ENCODE measurements at regions not wholly inside any gene's neighbourhood (a gene's known extent, or its start where the extent isn't known, plus 50 kb on each side); places are given as distances from the start of the nearest gene placed in this dataset.
A peak's percentile ranks its signal among the peaks of the same experiment; 100 is the strongest.

DNA sequence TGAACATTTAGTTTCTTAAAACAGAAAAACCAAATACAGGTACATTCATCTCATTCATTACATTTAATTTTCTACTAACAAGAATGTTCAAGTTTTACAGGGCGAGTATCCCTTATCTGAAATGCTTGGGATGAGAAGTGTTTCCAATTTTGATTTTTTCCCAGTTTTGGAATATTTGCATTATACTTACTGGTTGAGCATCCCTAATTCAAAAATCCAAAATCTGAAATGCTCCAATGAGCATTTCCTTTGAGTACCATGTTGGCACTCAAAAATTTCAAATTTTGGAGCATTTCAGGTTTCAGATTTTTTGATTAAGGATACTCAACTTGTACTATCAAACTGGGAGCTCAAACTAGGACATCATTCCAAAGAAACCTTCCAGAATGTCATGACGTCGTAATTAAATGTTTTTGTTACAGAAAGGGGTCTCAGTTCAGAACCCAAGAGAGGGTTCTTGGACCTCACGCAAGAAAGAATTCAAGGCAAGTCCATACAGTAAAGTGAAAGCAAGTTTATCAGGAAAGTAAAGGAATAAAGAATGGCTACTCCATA lies 90.8 kb upstream of the PIK3CG start:
- Mint-ChIP-seq H3K36me3 (peaks cover 0 to 9% (median 0%) of the 10 kb centered on the region in 3 donors), H3K4me3 (no peak overlapping the region), H3K4me1 (no peaks in the 10 kb centered on the region), H3K27ac (no peak overlapping the region), H3K27me3 (ENCODE audit: low read depth in 3 of 3) (peaks cover 2 to 8% (median 7%) of the 10 kb centered on the region in 3 donors), H3K9me3 (no peaks in the 10 kb centered on the region)
- no peak for DNase-seq

DNA sequence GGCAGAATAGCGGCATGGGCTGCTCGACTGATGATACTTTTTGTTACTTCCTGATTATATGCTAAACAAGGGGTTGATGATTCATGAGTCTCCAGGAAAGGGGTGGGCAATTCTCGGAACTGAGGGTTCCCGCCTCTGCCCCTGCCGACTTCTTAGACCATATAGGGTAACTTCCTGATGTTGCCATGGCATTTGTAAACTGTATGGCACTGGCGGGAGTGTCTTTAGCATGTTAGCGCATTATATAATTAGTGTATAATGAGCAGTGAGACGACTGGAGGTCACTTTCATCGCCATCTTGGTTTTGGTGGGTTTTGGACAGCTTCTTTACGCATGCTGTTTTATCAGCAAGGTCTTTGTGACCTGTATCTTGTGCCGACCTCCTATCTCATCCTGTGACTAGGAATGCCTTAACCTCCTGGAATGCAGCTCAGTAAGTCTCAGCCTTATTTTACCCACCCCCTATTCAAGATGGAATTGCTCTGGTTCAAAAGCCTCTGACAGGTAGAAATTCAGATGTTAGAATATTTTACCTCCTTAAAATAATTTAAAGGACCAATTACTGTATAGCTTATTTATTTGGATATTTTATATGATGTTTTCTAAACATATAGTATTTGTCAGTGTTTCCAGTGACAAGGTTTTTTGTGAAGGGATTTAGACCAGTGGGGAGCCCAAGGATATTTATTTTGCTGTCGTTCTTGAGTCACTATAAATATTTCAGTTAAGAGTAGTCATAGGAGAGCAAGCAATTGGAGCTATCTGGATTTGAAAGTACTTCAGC lies 90.1 kb upstream of the PIK3CG start:
- peaks cover 2 to 8% (median 7%) of the 10 kb centered on the region in 3 donors for H3K27me3 Mint-ChIP-seq (ENCODE audit: low read depth in 3 of 3)
- no peaks in the 10 kb centered on the region for H3K4me1 Mint-ChIP-seq
- peaks cover 0 to 9% (median 0%) of the 10 kb centered on the region in 3 donors for H3K36me3 Mint-ChIP-seq
- H3K4me3 Mint-ChIP-seq: no peak overlapping the region
- DNase-seq: no peak
- H3K9me3 Mint-ChIP-seq: no peaks in the 10 kb centered on the region
- H3K27ac Mint-ChIP-seq: no peak overlapping the region

DNA sequence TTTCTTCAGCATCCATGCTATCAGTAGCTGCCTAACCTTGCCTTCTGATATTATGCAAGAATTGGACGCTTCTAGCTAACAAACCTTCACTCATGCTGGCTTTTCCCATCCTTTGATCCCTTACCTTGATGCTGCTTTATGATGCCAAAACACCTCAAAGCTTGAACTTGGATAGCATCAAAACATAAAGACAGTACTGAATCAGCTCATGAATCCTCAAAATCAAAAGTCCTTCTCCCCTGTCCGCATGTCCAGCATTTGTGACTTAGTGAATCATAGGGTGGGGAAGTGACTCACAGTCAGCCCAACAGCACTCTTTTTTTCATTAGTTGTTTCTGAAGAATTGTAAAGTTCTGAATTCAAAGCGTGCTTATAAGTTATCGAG lies 89.5 kb upstream of the PIK3CG start:
- Mint-ChIP-seq H3K4me1 (no peaks in the 10 kb centered on the region), H3K27ac (no peak overlapping the region), H3K4me3 (no peak overlapping the region), H3K9me3 (no peaks in the 10 kb centered on the region), H3K36me3 (peaks cover 0 to 9% (median 0%) of the 10 kb centered on the region in 3 donors), H3K27me3 (ENCODE audit: low read depth in 3 of 3) (peaks cover 2 to 8% (median 7%) of the 10 kb centered on the region in 3 donors)
- no peak for DNase-seq

DNA sequence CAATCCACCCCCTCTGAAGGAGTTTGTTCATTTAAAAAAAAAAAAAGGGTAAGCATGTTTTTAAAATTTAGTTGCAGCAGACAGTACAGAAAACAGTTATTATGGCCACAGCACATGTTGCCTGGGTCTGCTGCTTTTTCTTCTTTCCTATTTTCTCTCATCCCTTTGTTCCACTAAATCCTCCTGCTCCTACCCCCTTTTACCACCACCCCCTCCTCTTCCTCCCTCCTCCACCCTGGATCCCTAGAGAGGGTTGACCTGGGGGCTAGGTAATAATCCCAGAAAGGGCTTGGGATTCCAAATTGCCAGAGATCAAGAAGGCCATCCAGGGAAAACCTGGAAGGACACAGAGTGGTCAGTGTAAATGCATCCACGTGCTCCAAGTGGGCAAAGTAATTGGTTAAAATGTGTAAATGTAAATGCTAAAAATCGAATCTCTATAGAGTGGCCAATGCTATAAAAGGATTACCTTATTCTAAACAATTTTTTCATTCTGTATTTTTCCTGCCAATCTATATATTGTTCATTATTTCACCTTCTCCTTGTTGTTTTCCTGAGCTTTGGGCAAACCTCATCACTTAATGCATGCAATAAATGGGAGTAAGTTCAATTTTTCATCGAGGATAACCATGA lies 89.0 kb upstream of the PIK3CG start:
- no peak overlapping the region for H3K27ac Mint-ChIP-seq
- no peaks in the 10 kb centered on the region for H3K4me1 Mint-ChIP-seq
- no peak overlapping the region for H3K4me3 Mint-ChIP-seq
- H3K27me3 Mint-ChIP-seq (ENCODE audit: low read depth in 3 of 3): peaks cover 2 to 8% (median 7%) of the 10 kb centered on the region in 3 donors
- no peak for DNase-seq
- peaks cover 0 to 9% (median 0%) of the 10 kb centered on the region in 3 donors for H3K36me3 Mint-ChIP-seq
- H3K9me3 Mint-ChIP-seq: no peaks in the 10 kb centered on the region

DNA sequence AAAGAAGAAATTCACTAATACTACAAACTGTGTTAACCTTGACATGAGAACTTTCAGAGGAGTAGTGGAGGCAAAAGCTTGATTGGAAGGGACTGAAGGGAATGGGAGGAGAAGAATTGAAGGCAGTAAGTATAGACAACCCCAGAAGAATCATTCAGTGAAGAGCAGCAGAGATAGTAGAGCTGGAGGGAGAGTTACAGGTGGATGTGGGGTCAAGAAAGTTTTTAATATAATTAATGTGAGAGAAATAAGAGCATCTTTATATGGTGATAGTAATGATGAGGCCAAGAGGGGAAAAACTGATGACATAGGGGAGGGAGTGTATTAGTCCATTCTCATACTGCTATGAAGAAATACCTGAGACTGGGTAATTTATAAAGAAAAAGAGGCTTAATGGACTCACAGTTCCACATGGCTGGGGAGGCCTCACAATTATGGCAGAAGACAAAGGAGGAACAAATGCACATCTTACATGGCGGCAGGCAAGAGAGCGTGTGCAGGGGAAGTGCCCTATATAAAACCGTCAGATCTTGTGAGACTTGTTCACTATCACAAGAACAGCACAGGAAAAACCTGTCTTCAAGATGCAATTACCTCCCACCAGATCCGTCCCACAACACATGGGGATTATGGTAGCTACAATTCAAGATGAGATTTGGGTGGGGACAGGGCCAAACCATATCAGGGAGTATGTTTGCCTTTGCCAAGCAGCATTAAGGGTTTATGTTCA lies 88.3 kb upstream of the PIK3CG start:
- Mint-ChIP-seq H3K9me3 (no peaks in the 10 kb centered on the region), H3K36me3 (peaks cover 0 to 9% (median 0%) of the 10 kb centered on the region in 3 donors), H3K4me1 (no peaks in the 10 kb centered on the region), H3K27me3 (ENCODE audit: low read depth in 3 of 3) (peaks cover 2 to 8% (median 7%) of the 10 kb centered on the region in 3 donors), H3K4me3 (no peak overlapping the region), H3K27ac (no peak overlapping the region)
- DNase-seq: no peak

DNA sequence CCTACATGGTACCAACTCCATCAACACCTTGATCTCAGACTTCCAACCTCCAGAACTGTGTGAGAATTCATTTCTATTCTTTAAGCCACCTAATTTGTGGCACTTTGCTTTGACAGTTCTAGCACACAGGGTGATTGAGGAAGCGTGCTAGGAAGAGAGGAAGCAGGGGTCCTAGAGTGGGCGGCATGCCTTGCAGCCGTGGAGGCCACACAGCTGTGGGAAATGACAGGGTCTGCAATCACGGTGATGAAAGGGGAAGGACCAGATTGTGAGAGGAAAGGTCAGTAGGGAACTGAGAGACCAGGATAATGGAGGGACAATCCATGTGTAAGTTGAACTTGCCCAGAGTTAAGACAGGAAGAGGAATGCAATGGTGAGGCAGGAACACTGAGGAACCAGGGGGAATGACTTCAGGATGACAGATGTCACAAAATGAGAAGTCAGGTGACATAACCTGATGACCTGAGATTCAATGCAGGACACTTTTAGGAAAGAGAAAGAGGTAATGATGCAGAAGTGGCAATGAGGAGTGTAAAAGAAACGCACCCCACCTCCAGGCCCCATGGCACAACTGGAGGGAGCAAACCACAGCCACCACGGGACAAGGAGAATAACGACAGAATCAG lies 87.3 kb upstream of the PIK3CG start:
- Mint-ChIP-seq H3K9me3 (no peaks in the 10 kb centered on the region), H3K27me3 (ENCODE audit: low read depth in 3 of 3) (peaks cover 0 to 8% (median 7%) of the 10 kb centered on the region in 3 donors), H3K27ac (no peak overlapping the region), H3K4me1 (no peaks in the 10 kb centered on the region), H3K36me3 (peaks cover 0 to 9% (median 0%) of the 10 kb centered on the region in 3 donors), H3K4me3 (no peak overlapping the region)
- no peak for DNase-seq

DNA sequence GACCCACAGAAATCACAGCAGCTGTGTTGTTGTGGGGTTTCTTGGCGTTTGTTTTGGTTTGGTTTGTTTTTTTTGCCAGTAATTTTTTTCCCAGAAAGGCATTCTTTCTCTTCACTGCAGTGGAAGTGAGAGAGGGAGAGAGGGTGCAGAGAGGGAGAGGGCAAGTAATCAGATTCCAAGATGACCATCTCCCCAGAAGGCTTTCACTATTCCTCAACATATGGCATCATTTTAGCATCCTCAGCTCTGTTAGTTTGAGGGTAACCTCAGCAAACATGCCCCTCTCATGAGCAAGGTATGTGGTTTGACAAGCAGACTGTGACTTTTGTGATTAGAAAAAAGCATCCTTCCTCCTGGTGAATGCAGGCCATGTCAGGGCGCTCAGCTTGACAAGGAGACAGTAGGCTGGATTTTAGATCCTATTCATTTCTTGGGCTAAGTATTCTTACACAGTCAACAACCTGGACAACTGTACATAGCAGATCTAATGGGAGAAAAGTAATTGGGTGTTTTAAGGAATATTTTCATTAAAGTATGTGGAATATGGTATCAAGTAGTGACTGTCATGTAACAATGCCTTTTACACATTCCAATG lies 86.3 kb upstream of the PIK3CG start:
- H3K4me3 Mint-ChIP-seq: no peak overlapping the region
- H3K27me3 Mint-ChIP-seq (ENCODE audit: low read depth in 3 of 3): peaks cover 0 to 8% (median 7%) of the 10 kb centered on the region in 3 donors
- H3K27ac Mint-ChIP-seq: no peak overlapping the region
- H3K4me1 Mint-ChIP-seq: no peaks in the 10 kb centered on the region
- peaks cover 0 to 9% (median 0%) of the 10 kb centered on the region in 3 donors for H3K36me3 Mint-ChIP-seq
- DNase-seq: no peak
- no peaks in the 10 kb centered on the region for H3K9me3 Mint-ChIP-seq

DNA sequence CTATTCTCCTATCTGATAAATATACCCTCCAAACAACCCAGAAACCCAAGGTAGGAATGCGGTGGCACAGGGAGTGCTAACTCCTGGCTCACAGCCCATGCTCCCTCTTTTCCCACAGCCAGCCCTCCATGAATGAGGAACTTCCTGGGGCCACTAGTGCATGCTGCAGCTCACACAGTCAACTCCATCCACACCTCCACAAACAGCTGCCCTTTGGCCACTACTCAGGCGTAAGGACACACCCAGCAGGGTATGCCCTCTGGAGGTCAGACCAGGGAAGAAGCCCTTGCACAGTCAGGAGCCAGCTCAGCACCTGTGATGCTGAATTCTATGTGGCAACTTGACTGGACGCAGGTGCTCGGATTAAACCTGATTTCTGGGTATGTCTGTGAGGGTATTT lies 85.2 kb upstream of the PIK3CG start:
- H3K4me3 Mint-ChIP-seq: no peak overlapping the region
- no peaks in the 10 kb centered on the region for H3K9me3 Mint-ChIP-seq
- no peak for DNase-seq
- H3K4me1 Mint-ChIP-seq: no peaks in the 10 kb centered on the region
- H3K36me3 Mint-ChIP-seq: peaks cover 0 to 9% (median 0%) of the 10 kb centered on the region in 3 donors
- H3K27ac Mint-ChIP-seq: no peak overlapping the region
- peaks cover 0 to 9% (median 7%) of the 10 kb centered on the region in 3 donors for H3K27me3 Mint-ChIP-seq (ENCODE audit: low read depth in 3 of 3)

DNA sequence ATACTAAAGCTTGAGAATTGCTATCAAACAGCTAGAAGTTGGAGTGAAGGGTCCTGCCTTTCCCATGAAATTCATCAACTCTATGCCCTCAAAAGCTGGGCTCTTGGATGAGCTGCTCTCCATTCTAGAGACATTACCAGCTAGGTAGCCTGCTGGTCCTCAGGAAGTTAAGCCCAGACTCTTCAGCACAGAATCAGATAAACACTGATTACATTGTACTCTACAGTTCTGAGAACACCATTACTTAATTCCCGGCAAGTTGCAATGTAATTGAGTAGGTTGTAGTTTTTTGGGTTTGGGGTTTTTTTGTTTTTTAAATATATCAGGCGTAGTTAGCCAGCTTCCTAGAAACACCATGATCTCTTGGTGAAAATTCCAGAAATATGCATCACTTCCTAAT lies 84.1 kb upstream of the PIK3CG start:
- H3K27ac Mint-ChIP-seq: no peak overlapping the region
- H3K4me3 Mint-ChIP-seq: no peak overlapping the region

DNA sequence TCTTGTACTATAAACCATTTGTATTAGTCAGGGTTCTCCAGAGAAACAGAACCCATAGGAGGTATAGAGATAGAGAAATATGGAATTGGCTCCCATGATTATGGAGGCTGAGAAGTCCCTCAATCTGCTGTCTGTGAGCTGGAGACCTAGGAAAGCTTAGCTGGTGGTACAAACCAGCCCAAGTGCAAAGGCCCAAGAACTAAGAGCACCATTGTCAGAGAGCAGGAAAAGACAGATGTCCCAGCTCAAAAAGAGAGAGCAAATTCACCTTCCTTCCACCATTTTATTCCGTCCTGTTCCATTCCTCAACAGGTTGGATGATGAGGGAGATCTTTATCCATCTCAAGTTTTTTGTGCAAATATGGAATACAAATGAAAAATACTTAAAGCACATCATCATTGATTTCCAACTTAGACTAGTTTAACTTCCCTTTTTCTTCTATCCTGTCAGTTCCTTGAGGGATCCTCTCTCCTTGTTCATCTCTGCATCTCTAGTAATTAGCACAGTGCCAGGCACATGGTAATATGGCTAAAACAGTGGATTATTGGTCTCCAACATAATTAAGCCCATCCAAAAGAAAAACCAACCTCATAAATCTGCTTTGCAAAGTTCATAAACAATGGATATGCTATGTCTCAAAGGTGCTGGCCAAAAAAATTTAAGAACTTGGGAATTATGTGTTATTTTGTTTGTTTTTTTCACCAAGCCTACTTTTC lies 83.1 kb upstream of the PIK3CG start:
- Mint-ChIP-seq H3K4me3 (no peak overlapping the region), H3K4me1 (no peaks in the 10 kb centered on the region), H3K9me3 (no peaks in the 10 kb centered on the region), H3K27me3 (ENCODE audit: low read depth in 3 of 3) (peaks cover 2 to 6% (median 2%) of the 10 kb centered on the region in 3 donors), H3K27ac (peak overlapping the region in 1 of 6 donors; percentile 69), H3K36me3 (peaks cover 0 to 2% (median 0%) of the 10 kb centered on the region in 3 donors)
- no peak for DNase-seq

More for the DNA sequence above, 84.1 kb upstream of the PIK3CG start:
- Mint-ChIP-seq H3K4me1 (no peaks in the 10 kb centered on the region), H3K9me3 (no peaks in the 10 kb centered on the region), H3K36me3 (peaks cover 0 to 9% (median 0%) of the 10 kb centered on the region in 3 donors), H3K27me3 (ENCODE audit: low read depth in 3 of 3) (peaks cover 0 to 8% (median 6%) of the 10 kb centered on the region in 3 donors)
- DNase-seq: no peak

DNA sequence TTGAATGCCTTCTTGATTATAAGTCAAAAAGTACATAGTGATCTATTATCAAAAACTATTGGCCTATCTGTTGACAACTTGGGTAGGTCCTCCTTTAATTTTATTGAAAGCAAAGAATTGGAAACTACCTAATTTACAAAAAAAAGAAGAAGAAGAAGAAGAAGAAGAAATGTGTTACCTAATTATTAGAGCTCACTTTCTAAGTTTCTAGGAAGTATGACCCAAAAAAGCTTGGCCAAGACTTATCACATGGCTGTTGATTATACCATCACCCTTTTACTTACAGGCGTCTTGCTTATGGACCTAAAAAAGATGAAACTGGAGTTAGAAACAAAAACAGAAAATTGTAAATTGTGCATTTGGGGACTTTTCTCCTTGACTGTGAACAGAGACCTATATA lies 81.8 kb upstream of the PIK3CG start:
- no peaks in the 10 kb centered on the region for H3K9me3 Mint-ChIP-seq
- DNase-seq: no peak
- peaks cover 2 to 4% (median 2%) of the 10 kb centered on the region in 3 donors for H3K27me3 Mint-ChIP-seq (ENCODE audit: low read depth in 3 of 3)
- no peak overlapping the region for H3K27ac Mint-ChIP-seq
- no peaks in the 10 kb centered on the region for H3K4me1 Mint-ChIP-seq
- H3K36me3 Mint-ChIP-seq: no peaks in the 10 kb centered on the region
- H3K4me3 Mint-ChIP-seq: no peak overlapping the region

DNA sequence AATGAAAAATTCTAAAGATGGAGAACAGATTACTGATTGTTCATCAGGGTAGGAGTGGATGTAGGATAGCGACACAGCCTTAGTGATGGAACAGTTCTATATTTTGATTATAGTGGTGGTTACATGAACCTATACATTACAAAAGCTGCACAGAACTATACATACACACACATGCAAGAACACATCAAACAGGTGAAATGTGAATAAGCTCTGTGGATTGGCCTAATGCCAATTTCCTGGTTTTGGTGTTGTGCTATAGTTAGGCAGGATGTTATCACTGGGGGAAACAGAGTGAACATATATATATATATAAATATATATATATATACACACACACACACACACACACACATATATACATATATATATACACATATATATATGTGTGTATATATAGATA lies 76.4 kb upstream of the PIK3CG start:
- Mint-ChIP-seq H3K9me3 (no peaks in the 10 kb centered on the region), H3K27me3 (ENCODE audit: low read depth in 3 of 3) (peaks cover 2 to 7% (median 5%) of the 10 kb centered on the region in 3 donors), H3K4me1 (no peaks in the 10 kb centered on the region), H3K27ac (no peak overlapping the region), H3K36me3 (no peaks in the 10 kb centered on the region), H3K4me3 (no peak overlapping the region)
- DNase-seq: no peak

DNA sequence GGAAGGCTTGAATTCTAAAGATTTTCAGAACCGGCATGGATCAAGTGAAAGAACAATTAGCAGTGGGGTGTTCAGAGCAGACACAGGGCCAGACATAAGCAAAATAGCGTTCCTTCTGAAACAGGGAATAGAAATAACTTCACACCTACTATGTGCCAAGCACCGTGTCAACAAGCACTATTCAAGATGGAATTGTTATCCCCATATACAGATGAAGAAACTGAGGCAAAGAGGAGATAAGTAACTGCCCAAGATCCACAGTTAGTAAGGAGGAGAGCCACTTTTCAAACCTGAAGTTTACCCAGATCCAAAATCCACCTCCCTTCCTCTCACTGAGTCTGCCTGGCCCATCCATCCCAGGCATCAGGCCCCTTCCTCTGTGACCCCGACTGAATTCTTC lies 73.6 kb upstream of the PIK3CG start:
- no peaks in the 10 kb centered on the region for H3K9me3 Mint-ChIP-seq
- no peak overlapping the region for H3K4me3 Mint-ChIP-seq
- H3K27ac Mint-ChIP-seq: no peak overlapping the region

More for the DNA sequence above, 73.6 kb upstream of the PIK3CG start:
- Mint-ChIP-seq H3K36me3 (no peaks in the 10 kb centered on the region), H3K4me1 (no peaks in the 10 kb centered on the region), H3K27me3 (ENCODE audit: low read depth in 3 of 3) (peaks cover 2 to 4% (median 4%) of the 10 kb centered on the region in 3 donors)
- no peak for DNase-seq

Measured in immature natural killer cell (primary cell).